Gastrocnemius medialis (tissue), 4 donors: ENCODE measurements at regions not wholly inside any gene's neighbourhood (a gene's known extent, or its start where the extent isn't known, plus 50 kb on each side); places are given as distances from the start of the nearest gene placed in this dataset.

Experiments
- POLR2A ChIP-seq, 2 donors: fragments of 450-650 bp; IDR thresholded peaks; one replicate each; pipeline ENCODE4 v1.6.1; 2017; ENCODE audit warnings: antibody characterized with exemption in 2 of 2, mild to moderate bottlenecking in 2 of 2, moderate library complexity in 2 of 2
- TF ChIP-seq, protein P1 (sequence below), 5 experiments: fragments of 450-650 bp in 3 of 5; fragments of 200-600 bp in 2 of 5; sonication (generic) in 2 of 5; IDR thresholded peaks in 4 of 5; conservative IDR thresholded peaks in 1 of 5; 1 replicate in 4 of 5; 2 replicates in 1 of 5; pipeline ENCODE4 v1.5.1; 2016 to 2019; ENCODE audit warnings: antibody characterized with exemption in 5 of 5, mild to moderate bottlenecking in 3 of 5, moderate library complexity in 3 of 5

DNA sequence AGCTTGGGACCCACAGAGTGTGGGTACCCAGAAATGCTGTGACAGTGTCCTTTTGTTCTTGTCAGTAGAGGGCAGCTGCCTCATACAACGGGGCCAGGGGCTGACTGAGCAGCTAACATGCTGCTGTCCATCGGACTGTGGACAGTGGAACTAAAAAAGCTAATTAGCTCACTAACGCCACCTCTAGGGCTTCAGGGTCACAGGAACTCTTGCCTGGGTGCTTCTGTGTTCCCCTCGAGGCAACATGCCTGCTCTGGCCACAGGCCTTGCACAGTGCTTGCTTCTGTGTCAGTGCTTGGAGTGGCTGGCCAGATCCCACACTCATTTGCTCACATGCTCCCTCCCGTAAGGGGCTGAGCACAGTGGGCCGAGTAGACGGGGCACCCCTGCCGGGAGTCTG is 377.0 kb downstream of the OLFM4 start:
- TF ChIP-seq, protein P1, sequence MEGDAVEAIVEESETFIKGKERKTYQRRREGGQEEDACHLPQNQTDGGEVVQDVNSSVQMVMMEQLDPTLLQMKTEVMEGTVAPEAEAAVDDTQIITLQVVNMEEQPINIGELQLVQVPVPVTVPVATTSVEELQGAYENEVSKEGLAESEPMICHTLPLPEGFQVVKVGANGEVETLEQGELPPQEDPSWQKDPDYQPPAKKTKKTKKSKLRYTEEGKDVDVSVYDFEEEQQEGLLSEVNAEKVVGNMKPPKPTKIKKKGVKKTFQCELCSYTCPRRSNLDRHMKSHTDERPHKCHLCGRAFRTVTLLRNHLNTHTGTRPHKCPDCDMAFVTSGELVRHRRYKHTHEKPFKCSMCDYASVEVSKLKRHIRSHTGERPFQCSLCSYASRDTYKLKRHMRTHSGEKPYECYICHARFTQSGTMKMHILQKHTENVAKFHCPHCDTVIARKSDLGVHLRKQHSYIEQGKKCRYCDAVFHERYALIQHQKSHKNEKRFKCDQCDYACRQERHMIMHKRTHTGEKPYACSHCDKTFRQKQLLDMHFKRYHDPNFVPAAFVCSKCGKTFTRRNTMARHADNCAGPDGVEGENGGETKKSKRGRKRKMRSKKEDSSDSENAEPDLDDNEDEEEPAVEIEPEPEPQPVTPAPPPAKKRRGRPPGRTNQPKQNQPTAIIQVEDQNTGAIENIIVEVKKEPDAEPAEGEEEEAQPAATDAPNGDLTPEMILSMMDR (IDR thresholded peaks at IDR 0.05 in 4 of 5, conservative IDR thresholded peaks at IDR 0.05 in 1 of 5) = no peak
- TF ChIP-seq POLR2A (IDR thresholded peaks at IDR 0.05) = no peak
